Hepatocyte (in vitro differentiated cells): ENCODE measurements at regions not wholly inside any gene's neighbourhood (a gene's known extent, or its start where the extent isn't known, plus 50 kb on each side); places are given as distances from the start of the nearest gene placed in this dataset.
A peak's percentile ranks its signal among the peaks of the same experiment; 100 is the strongest.

ENCODE experiments used
- DNase-seq: peaks from one replicate; pipeline ENCODE4 v3.0.0-alpha.2; 2016; ENCODE audit warnings: low spot score
- H2AFZ ChIP-seq: fragments of 200-600 bp; sonication (generic); 2 replicates; pipeline ENCODE4 v1.6.0; 2016; ENCODE audit warnings: antibody characterized with exemption, mild to moderate bottlenecking
- H3K27ac ChIP-seq: fragments of 200-600 bp; sonication (generic); 2 replicates; pipeline ENCODE4 v1.5.1; 2016; ENCODE audit warnings: mild to moderate bottlenecking
- H3K27me3 ChIP-seq: fragments of 200-600 bp; sonication (generic); 2 replicates; pipeline ENCODE4 v1.6.1; 2016
- H3K36me3 ChIP-seq: fragments of 200-600 bp; sonication (generic); replicated peaks from 2 replicates; pipeline ENCODE4 v1.5.1; 2016; ENCODE audit warnings: low read depth; ENCODE audit not compliant: insufficient read depth
- H3K4me1 ChIP-seq: fragments of 200-600 bp; sonication (generic); 2 replicates; pipeline ENCODE4 v1.5.1; 2016; ENCODE audit warnings: mild to moderate bottlenecking, moderate library complexity; ENCODE audit not compliant: insufficient read depth
- H3K4me2 ChIP-seq: fragments of 200-600 bp; sonication (generic); 2 replicates; pipeline ENCODE4 v1.6.0; 2016
- H3K4me3 ChIP-seq: fragments of 200-600 bp; sonication (generic); 2 replicates; pipeline ENCODE4 v1.5.1; 2016; ENCODE audit warnings: mild to moderate bottlenecking
- H3K79me2 ChIP-seq: fragments of 200-600 bp; sonication (generic); 2 replicates; pipeline ENCODE4 v1.6.0; 2017; ENCODE audit warnings: mild to moderate bottlenecking
- H3K9me2 ChIP-seq: fragments of 200-600 bp; sonication (generic); replicated peaks from 2 replicates; pipeline ENCODE4 v1.6.0; 2017; ENCODE audit warnings: mild to moderate bottlenecking; ENCODE audit not compliant: insufficient read depth
- H3K9me3 ChIP-seq: fragments of 200-600 bp; sonication (generic); 2 replicates; pipeline ENCODE4 v1.5.1; 2016; ENCODE audit warnings: low read depth, mild to moderate bottlenecking
- H4K20me1 ChIP-seq: fragments of 200-600 bp; sonication (generic); 2 replicates; pipeline ENCODE4 v1.6.0; 2016; ENCODE audit warnings: mild to moderate bottlenecking; ENCODE audit not compliant: insufficient read depth, poor library complexity, severe bottlenecking
- EZH2 ChIP-seq: fragments of 200-600 bp; sonication (generic); IDR thresholded peaks from 2 replicates; pipeline ENCODE4 v1.6.1; 2016; ENCODE audit warnings: antibody characterized with exemption, mild to moderate bottlenecking, borderline replicate concordance
- EZH2phosphoT487 ChIP-seq: fragments of 200-600 bp; sonication (generic); IDR thresholded peaks from one replicate; pipeline ENCODE4 v1.6.1; 2018; ENCODE audit warnings: antibody characterized with exemption, mild to moderate bottlenecking, low read depth, moderate library complexity; ENCODE audit not compliant: unreplicated experiment, severe bottlenecking
- WGBS: methylation state at CpG from one replicate; pipeline ENCODE4 v1.1.6; 2016; ENCODE audit warnings: low lambda C conversion rate; ENCODE audit errors: missing lambda C conversion rate; 5-methylcytosine and 5-hydroxymethylcytosine counted together
- TF ChIP-seq, protein P1 (sequence below): fragments of 200-600 bp; sonication (generic); IDR thresholded peaks from 2 replicates; pipeline ENCODE4 v1.5.1; 2016; ENCODE audit warnings: antibody characterized with exemption, mild to moderate bottlenecking; ENCODE audit not compliant: poor library complexity

DNA sequence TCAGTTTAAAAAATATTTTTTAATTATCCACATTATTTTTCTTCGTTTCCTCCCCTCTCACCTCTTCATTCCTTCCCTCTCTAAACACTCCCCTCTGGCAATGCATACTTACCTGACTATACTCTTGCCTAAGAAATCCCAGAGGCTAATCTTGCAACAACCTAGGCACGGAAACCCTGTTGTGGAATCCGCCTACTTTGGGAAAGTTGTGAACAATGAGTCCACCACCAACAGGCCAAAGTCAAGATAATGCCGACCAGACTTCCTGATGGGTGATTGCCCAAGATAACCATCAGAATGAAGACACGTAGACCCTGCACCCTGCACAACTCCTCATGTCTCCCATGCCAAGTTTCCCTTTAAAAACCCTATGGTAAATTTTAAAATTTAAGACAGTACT, 521.5 kb downstream of the KIF20B start:
- H3K27ac ChIP-seq: peak overlapping the region; percentile 31
- H3K79me2 ChIP-seq: no peaks in the 10 kb centered on the region
- no peaks in the 10 kb centered on the region for H3K9me2 ChIP-seq
- H4K20me1 ChIP-seq: no peaks in the 10 kb centered on the region
- H3K4me3 ChIP-seq: no peak overlapping the region
- DNase-seq: no peak
- WGBS: 53% methylated on average over 5 of the region's 5 CpGs
- H2AFZ ChIP-seq: no peak overlapping the region
- no peak overlapping the region for H3K4me2 ChIP-seq
- H3K9me3 ChIP-seq: no peaks in the 10 kb centered on the region
- H3K27me3 ChIP-seq: no peaks in the 10 kb centered on the region
- TF ChIP-seq, protein P1, sequence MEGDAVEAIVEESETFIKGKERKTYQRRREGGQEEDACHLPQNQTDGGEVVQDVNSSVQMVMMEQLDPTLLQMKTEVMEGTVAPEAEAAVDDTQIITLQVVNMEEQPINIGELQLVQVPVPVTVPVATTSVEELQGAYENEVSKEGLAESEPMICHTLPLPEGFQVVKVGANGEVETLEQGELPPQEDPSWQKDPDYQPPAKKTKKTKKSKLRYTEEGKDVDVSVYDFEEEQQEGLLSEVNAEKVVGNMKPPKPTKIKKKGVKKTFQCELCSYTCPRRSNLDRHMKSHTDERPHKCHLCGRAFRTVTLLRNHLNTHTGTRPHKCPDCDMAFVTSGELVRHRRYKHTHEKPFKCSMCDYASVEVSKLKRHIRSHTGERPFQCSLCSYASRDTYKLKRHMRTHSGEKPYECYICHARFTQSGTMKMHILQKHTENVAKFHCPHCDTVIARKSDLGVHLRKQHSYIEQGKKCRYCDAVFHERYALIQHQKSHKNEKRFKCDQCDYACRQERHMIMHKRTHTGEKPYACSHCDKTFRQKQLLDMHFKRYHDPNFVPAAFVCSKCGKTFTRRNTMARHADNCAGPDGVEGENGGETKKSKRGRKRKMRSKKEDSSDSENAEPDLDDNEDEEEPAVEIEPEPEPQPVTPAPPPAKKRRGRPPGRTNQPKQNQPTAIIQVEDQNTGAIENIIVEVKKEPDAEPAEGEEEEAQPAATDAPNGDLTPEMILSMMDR: no peak
- no peak for TF ChIP-seq EZH2
- TF ChIP-seq EZH2phosphoT487: no peak
- H3K4me1 ChIP-seq: peaks cover 6% of the 10 kb centered on the region
- no peaks in the 10 kb centered on the region for H3K36me3 ChIP-seq

DNA sequence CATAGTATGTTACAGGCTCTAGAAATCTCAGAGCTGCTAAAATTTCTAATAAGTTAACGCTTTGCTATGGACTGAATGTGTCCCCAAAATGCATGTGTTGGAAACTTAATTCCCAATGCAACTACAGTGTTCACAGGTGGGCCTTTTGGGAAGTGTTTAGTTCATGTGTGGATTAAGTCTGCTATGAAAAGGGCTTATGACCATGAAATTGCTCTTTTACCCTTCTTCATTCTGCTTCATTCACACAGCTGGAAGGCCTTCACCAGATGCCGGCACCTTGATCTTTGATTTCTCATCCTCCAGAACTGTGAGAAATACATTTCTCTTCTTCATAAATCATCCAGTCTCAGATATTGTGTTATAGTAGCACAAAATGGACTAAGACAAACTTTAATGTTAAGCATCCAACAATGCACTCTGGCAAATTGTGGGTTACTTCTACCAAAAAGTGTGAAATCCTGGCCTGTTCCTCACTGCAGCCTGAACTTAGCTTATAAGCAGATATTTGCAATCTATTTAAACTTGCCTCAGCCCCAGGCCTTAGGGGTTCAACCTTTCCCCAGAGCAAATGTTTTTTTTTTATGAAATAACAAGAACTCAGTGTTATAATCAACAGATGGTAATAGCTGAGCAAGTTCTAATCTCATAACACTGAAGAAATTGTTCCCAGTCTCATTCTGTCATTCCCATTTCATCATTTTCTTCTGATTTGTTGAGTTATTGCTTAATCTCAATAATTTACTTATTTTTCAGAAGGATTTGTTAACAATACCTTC, 523.6 kb downstream of the KIF20B start:
- no peaks in the 10 kb centered on the region for H3K9me3 ChIP-seq
- DNase-seq: no peak
- 93% methylated on average over 2 of the region's 2 CpGs for WGBS
- H2AFZ ChIP-seq: no peak overlapping the region
- H3K9me2 ChIP-seq: no peaks in the 10 kb centered on the region
- TF ChIP-seq, protein P1: no peak
- TF ChIP-seq EZH2phosphoT487: no peak
- no peak for TF ChIP-seq EZH2
- no peaks in the 10 kb centered on the region for H3K27me3 ChIP-seq
- H3K4me2 ChIP-seq: no peak overlapping the region
- no peaks in the 10 kb centered on the region for H4K20me1 ChIP-seq
- H3K79me2 ChIP-seq: no peaks in the 10 kb centered on the region
- no peaks in the 10 kb centered on the region for H3K36me3 ChIP-seq
- no peak overlapping the region for H3K27ac ChIP-seq
- H3K4me1 ChIP-seq: peaks cover 6% of the 10 kb centered on the region
- no peak overlapping the region for H3K4me3 ChIP-seq

DNA sequence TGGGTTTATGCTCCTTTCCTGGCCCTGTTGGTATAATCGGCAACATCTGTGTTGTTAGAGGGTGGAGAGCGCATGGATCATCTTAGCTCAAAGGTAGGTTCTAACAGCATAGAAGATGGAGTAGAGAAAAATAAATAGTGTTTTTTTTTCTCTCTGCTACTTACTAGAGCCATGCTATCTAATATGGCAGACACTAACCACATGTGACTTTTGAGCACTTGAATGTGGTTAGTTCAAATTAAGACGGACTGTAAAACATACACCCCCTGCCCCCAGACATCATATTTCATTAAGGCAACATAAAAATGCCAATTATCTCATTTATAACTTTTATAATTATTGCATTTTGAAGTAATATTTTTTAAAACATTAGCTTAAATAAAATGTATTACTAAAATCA, 525.1 kb downstream of the KIF20B start:
- TF ChIP-seq, protein P1: no peak
- no peak for TF ChIP-seq EZH2
- no peak for TF ChIP-seq EZH2phosphoT487
- WGBS: 85% methylated on average over 3 of the region's 3 CpGs

More for the DNA sequence above, 525.1 kb downstream of the KIF20B start:
- no peaks in the 10 kb centered on the region for H3K27me3 ChIP-seq
- no peak for DNase-seq
- no peak overlapping the region for H3K4me2 ChIP-seq
- no peaks in the 10 kb centered on the region for H3K36me3 ChIP-seq
- H3K9me2 ChIP-seq: no peaks in the 10 kb centered on the region
- H3K9me3 ChIP-seq: no peaks in the 10 kb centered on the region
- H3K4me3 ChIP-seq: no peak overlapping the region
- no peak overlapping the region for H3K27ac ChIP-seq
- no peak overlapping the region for H2AFZ ChIP-seq
- peaks cover 6% of the 10 kb centered on the region for H3K4me1 ChIP-seq
- H4K20me1 ChIP-seq: no peaks in the 10 kb centered on the region
- H3K79me2 ChIP-seq: no peaks in the 10 kb centered on the region
